Left lung (tissue), 4 donors: ENCODE measurements at regions not wholly inside any gene's neighbourhood (a gene's known extent, or its start where the extent isn't known, plus 50 kb on each side); places are given as distances from the start of the nearest gene placed in this dataset.
"Not testable (repeated sequence)": the region's sequence is repeated elsewhere in the genome, so short reads cannot be mapped to it uniquely, and the experiment has no call there.

ENCODE experiments used
- ATAC-seq: fragments of 200-7000 bp; cut with Tn5 transposase; one replicate; pipeline ENCODE4 v1.9.1; 2020; ENCODE audit warnings: moderate library complexity
- DNase-seq, 4 donors: peaks; one replicate each; pipeline ENCODE4 v3.0.0-alpha.2; 2013 to 2020
- H3K27ac ChIP-seq, 2 donors: fragments of 200-600 bp; sonication (generic) in 1 of 2; one replicate each; pipeline versions ENCODE4 v1.5.0 to v1.8.0; 2020 to 2021
- H3K27me3 ChIP-seq, 2 donors: fragments of 200-600 bp; sonication (generic) in 1 of 2; one replicate each; pipeline versions ENCODE4 v1.5.0 to v1.8.0; 2020 to 2021
- H3K36me3 ChIP-seq, 2 donors: fragments of 200-600 bp; sonication (generic) in 1 of 2; one replicate each; pipeline versions ENCODE4 v1.5.0 to v1.8.0; 2020 to 2021
- H3K4me1 ChIP-seq, 2 donors: fragments of 200-600 bp; one replicate each; pipeline ENCODE4 v1.8.0; 2021
- H3K4me3 ChIP-seq, 2 donors: fragments of 200-600 bp; sonication (generic) in 1 of 2; one replicate each; pipeline versions ENCODE4 v1.5.0 to v1.8.0; 2020 to 2021; ENCODE audit warnings: mild to moderate bottlenecking in 1 of 2
- H3K9me3 ChIP-seq, 2 donors: fragments of 200-600 bp; sonication (generic) in 1 of 2; one replicate each; pipeline versions ENCODE4 v1.5.0 to v1.8.0; 2020 to 2021
- intact Hi-C, 2 donors: fragments of 100-400 bp; cut with DNase I; formaldehyde crosslinking; loops; one replicate each; pipeline versions ENCODE4 v1.11.2 to v1.14.2; 2022
- TF ChIP-seq, protein P1 (sequence below), 2 donors: fragments of 200-600 bp; sonication (generic) in 1 of 2; IDR thresholded peaks; one replicate each; pipeline versions ENCODE4 v1.5.0 to v1.8.0; 2021; ENCODE audit warnings: antibody characterized with exemption in 2 of 2
- donor health status: DM: no; HTN: yes; CAD: no.
- donor health status: DM: no; HTN: no; CAD: no.

DNA sequence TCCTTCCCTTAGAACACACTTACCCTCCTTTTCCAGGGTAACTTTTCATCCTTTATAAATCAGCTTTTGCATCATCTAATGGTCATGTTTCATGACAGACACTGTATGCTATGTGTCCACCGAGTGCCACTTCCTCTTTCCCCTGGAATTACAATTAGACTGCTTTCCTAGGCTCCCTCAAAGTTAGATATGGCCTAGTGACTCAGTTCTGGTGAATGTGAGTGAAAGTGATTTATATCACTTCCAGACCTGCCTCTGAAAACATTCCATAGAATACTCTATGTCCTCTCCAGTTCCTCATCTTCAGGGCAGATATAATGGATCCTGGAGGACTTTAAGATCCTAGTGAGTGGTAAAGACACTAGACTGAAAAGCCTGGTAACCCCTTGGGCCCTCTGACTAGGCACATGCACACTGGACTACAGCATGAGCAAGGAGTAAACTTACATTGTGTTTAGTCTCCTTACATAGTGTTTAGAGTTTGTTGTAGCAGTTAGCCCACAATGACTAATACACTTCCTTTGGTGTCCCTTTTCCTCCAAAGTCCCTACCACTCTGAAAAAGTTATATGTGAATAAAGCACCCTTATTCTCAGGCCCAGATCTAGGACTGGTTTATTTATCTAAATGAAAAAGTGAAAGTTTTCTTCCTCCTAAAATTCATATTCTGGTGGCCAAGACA, 59.3 kb downstream of the GPR88 start:
- Histone ChIP-seq H3K27me3 (no peaks in the 10 kb centered on the region), H3K27ac (no peak overlapping the region), H3K4me3 (no peak overlapping the region), H3K4me1 (no peaks in the 10 kb centered on the region), H3K36me3 (no peaks in the 10 kb centered on the region), H3K9me3 (peaks cover 0 to 12% of the 10 kb centered on the region in 2 donors)
- intact Hi-C loops = no loop called here
- ATAC-seq = no peak
- TF ChIP-seq, protein P1, sequence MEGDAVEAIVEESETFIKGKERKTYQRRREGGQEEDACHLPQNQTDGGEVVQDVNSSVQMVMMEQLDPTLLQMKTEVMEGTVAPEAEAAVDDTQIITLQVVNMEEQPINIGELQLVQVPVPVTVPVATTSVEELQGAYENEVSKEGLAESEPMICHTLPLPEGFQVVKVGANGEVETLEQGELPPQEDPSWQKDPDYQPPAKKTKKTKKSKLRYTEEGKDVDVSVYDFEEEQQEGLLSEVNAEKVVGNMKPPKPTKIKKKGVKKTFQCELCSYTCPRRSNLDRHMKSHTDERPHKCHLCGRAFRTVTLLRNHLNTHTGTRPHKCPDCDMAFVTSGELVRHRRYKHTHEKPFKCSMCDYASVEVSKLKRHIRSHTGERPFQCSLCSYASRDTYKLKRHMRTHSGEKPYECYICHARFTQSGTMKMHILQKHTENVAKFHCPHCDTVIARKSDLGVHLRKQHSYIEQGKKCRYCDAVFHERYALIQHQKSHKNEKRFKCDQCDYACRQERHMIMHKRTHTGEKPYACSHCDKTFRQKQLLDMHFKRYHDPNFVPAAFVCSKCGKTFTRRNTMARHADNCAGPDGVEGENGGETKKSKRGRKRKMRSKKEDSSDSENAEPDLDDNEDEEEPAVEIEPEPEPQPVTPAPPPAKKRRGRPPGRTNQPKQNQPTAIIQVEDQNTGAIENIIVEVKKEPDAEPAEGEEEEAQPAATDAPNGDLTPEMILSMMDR (IDR thresholded peaks at IDR 0.05) = no peak
- DNase-seq = no peak

DNA sequence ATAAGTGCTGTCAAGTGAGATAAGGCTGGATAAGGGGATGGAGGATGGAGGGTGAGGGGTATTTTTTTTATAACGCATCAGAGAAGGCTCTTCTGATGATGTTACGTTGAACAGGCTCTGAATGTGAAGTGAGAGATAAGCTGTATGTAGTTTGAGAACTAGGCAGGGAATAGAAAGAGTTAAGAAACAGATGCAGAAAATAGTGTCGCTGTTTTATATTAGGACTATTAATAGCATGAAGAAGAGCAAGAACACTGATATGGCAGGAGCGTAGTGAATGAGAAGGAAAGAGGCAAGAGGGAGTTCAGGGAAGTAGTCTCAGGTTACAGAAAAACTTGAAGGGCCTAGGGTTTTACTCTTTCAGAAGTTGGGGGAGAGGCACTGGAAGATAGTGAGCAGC, 59.8 kb downstream of the GPR88 start:
- no peak for ATAC-seq
- peaks cover 0 to 12% of the 10 kb centered on the region in 2 donors for H3K9me3 ChIP-seq
- intact Hi-C loops = no loop called here

DNA sequence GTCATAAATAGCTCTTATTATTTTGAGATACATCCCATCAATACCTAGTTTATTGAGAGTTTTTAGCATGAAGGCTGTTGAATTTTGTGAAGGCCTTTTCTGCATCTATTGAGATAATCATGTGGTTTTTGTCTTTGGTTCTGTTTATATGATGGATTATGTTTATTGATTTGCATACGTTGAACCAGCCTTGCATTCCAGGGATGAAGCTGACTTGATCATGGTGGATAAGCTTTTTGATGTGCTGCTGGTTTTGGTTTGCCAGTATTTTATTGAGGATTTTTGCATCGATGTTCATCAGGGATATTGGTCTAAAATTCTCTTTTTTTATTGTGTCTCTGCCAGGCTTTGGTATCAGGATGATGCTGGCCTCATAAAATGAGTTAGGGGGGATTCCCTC, 62.4 kb downstream of the GPR88 start:
- ATAC-seq, H3K36me3 ChIP-seq, H3K27ac ChIP-seq, DNase-seq, H3K27me3 ChIP-seq, H3K4me3 ChIP-seq, H3K4me1 ChIP-seq, intact Hi-C loops: not testable (repeated sequence)
- H3K9me3 ChIP-seq = peaks cover 0 to 15% of the 10 kb centered on the region in 2 donors

More for the DNA sequence above, 59.8 kb downstream of the GPR88 start:
- TF ChIP-seq, protein P1 (IDR thresholded peaks at IDR 0.05) = no peak
- no peak for DNase-seq
- no peaks in the 10 kb centered on the region for H3K36me3 ChIP-seq
- no peak overlapping the region for H3K4me3 ChIP-seq
- no peak overlapping the region for H3K27ac ChIP-seq
- H3K27me3 ChIP-seq = no peaks in the 10 kb centered on the region
- no peaks in the 10 kb centered on the region for H3K4me1 ChIP-seq

DNA sequence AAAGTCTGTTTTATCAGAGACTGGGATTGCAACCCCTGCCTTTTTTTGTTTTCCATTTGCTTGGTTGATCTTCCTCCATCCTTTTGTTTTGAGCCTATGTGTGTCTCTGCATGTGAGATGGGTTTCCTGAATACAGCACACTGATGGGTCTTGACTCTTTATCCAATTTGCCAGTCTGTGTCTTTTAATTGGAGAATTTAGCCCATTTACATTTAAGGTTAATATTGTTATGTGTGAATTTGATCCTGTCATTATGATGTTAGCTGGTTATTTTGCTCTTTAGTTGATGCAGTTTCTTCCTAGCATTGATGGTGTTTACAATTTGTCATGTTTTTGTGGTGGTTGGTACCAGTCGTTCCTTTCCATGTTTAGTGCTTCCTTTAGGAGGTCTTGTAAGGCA, 64.1 kb downstream of the GPR88 start:
- H3K27ac ChIP-seq, ATAC-seq, H3K36me3 ChIP-seq, intact Hi-C loops, H3K4me1 ChIP-seq, H3K27me3 ChIP-seq, H3K4me3 ChIP-seq, DNase-seq: not testable (repeated sequence)
- peaks cover 0 to 15% of the 10 kb centered on the region in 2 donors for H3K9me3 ChIP-seq

DNA sequence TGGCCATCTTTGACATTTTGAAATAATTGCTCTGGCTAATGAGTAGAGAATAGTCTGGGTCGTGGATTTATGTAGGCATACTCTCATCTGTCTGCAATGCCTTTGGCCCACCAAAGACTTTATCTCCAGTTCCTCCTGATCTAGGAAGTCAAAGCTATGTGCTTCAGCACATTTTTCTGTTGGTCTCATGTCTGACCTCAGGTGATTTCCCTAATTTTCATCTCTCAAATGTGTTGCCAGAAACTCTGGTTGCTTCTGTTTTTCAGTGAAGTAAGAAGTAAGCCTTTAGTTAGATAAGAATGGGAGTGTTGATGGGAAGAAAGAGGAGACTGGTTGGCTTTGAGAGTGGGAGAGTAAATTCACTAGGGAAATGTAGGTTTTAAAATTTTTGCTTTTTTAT, 66.4 kb downstream of the GPR88 start:
- Histone ChIP-seq H3K36me3 (no peaks in the 10 kb centered on the region), H3K27me3 (no peaks in the 10 kb centered on the region), H3K27ac (no peak overlapping the region), H3K4me3 (no peak overlapping the region), H3K9me3 (peaks cover 0 to 15% of the 10 kb centered on the region in 2 donors), H3K4me1 (no peaks in the 10 kb centered on the region)
- TF ChIP-seq, protein P1 (IDR thresholded peaks at IDR 0.05) = no peak
- DNase-seq (no peak), ATAC-seq (no peak)
- intact Hi-C loops = no loop called here

DNA sequence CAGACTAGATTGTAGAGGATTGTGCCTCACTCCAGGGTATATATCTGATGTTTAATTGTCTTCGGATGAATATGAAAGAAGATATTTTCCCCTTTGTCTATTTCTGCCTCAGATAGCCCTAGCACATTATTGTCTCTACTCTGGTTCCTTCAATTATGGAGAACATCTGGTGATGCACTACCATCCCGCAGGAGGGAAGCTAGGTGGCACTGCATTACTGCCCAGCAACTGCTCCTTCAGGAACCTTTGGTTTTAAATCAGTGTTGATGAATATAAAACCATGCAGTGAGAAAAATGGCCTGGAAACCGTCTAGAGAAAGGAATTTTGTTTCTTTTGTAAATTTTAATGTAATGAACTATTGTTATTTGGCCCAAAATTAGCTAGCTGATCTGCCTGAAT, 68.5 kb downstream of the GPR88 start:
- Histone ChIP-seq H3K9me3 (peaks cover 0 to 4% of the 10 kb centered on the region in 2 donors), H3K27ac (no peak overlapping the region), H3K4me3 (no peak overlapping the region), H3K4me1 (no peaks in the 10 kb centered on the region), H3K36me3 (no peaks in the 10 kb centered on the region), H3K27me3 (no peaks in the 10 kb centered on the region)
- TF ChIP-seq, protein P1 (IDR thresholded peaks at IDR 0.05) = peak; percentile 44 to 48
- DNase-seq (peak in 3 of 4 donors; percentile 34 to 71 (median 47)), ATAC-seq (peak; percentile 82)
- intact Hi-C loops = loop anchor here in 1 of 2 donors (5.0 kb wide), 1 partner anchor 261 kb away; no protein-coding TSS in a partner anchor
